Thymus (tissue), 11 donors: ENCODE measurements at regions not wholly inside any gene's neighbourhood (a gene's known extent, or its start where the extent isn't known, plus 50 kb on each side); places are given as distances from the start of the nearest gene placed in this dataset.

Experiments
- DNase-seq, 9 donors: peaks; one replicate each; pipeline ENCODE4 v3.0.0-alpha.2; 2013; ENCODE audit warnings: low spot score in 9 of 9, low read depth in 6 of 9, missing footprints in 1 of 9
- H3K27ac ChIP-seq, 2 donors: one replicate each; pipeline ENCODE4 v1.5.1; 2013; ENCODE audit warnings: control low read depth in 1 of 2, low read depth in 1 of 2, low read length in 1 of 2, mild to moderate bottlenecking in 1 of 2, moderate library complexity in 1 of 2
- H3K27me3 ChIP-seq, 2 donors: one replicate each; pipeline ENCODE4 v1.5.1; 2013; ENCODE audit warnings: low read length in 1 of 2; ENCODE audit not compliant: control insufficient read depth in 2 of 2, insufficient read depth in 1 of 2
- H3K36me3 ChIP-seq, 2 donors: one replicate each; pipeline ENCODE4 v1.5.1; 2013; ENCODE audit warnings: low read length in 1 of 2, mild to moderate bottlenecking in 1 of 2, moderate library complexity in 1 of 2; ENCODE audit not compliant: control insufficient read depth in 2 of 2, insufficient read depth in 2 of 2
- H3K4me1 ChIP-seq, 2 donors: one replicate each; pipeline ENCODE4 v1.5.1; 2013; ENCODE audit warnings: low read length in 2 of 2; ENCODE audit not compliant: control insufficient read depth in 2 of 2, insufficient read depth in 2 of 2
- H3K4me3 ChIP-seq, 2 donors: one replicate each; pipeline ENCODE4 v1.5.1; 2013; ENCODE audit warnings: low read length in 2 of 2, control low read depth in 1 of 2, mild to moderate bottlenecking in 1 of 2
- H3K9me3 ChIP-seq, 2 donors: one replicate each; pipeline ENCODE4 v1.5.1; 2013; ENCODE audit warnings: low read length in 1 of 2, mild to moderate bottlenecking in 1 of 2; ENCODE audit not compliant: control insufficient read depth in 2 of 2, insufficient read depth in 1 of 2
- WGBS: extraction: QIAGEN DNeasy Blood & Tissue Kit; methylation state at CpG from one replicate; pipeline ENCODE4 v1.1.7; 2013; 5-methylcytosine and 5-hydroxymethylcytosine counted together
- donor health status: healthy.

- DNase-seq = no peak
- no peaks in the 10 kb centered on the region for H3K9me3 ChIP-seq
- no peak overlapping the region for H3K4me3 ChIP-seq
- H3K36me3 ChIP-seq = no peaks in the 10 kb centered on the region
- H3K4me1 ChIP-seq = peaks cover 0 to 3% of the 10 kb centered on the region in 2 donors
- WGBS = 97% methylated on average over 5 of the region's 5 CpGs
- no peak overlapping the region for H3K27ac ChIP-seq
- no peaks in the 10 kb centered on the region for H3K27me3 ChIP-seq
Observed at GRCh38 chr16:79914961-79915720, 314.6 kb upstream of the MAF start.

GRCh38 chr16:79912592-79913310, 312.2 kb upstream of the MAF start:
- DNase-seq = no peak
- no peaks in the 10 kb centered on the region for H3K36me3 ChIP-seq
- 97% methylated on average over 7 of the region's 7 CpGs for WGBS
- no peak overlapping the region for H3K27ac ChIP-seq
- H3K27me3 ChIP-seq = no peaks in the 10 kb centered on the region
- H3K4me3 ChIP-seq = no peak overlapping the region
- H3K4me1 ChIP-seq = no peaks in the 10 kb centered on the region
- H3K9me3 ChIP-seq = no peaks in the 10 kb centered on the region

GRCh38 chr16:79911660-79912059, 311.1 kb upstream of the MAF start:
- Histone ChIP-seq H3K4me3 (no peak overlapping the region), H3K9me3 (no peaks in the 10 kb centered on the region), H3K27me3 (no peaks in the 10 kb centered on the region), H3K27ac (no peak overlapping the region), H3K36me3 (no peaks in the 10 kb centered on the region), H3K4me1 (no peaks in the 10 kb centered on the region)
- DNase-seq = no peak
- 93% methylated on average over 2 of the region's 2 CpGs for WGBS

- no peaks in the 10 kb centered on the region for H3K9me3 ChIP-seq
- H3K4me3 ChIP-seq = no peak overlapping the region
- H3K27ac ChIP-seq = peak overlapping the region in 1 of 2 donors; percentile 51
- H3K4me1 ChIP-seq = no peaks in the 10 kb centered on the region
- WGBS = 90% methylated on average over 7 of the region's 7 CpGs
- no peaks in the 10 kb centered on the region for H3K36me3 ChIP-seq
- H3K27me3 ChIP-seq = no peaks in the 10 kb centered on the region
- no peak for DNase-seq
Observed at GRCh38 chr16:79909571-79909970, 309.0 kb upstream of the MAF start.

GRCh38 chr16:79903471-79903870, 302.9 kb upstream of the MAF start:
- Histone ChIP-seq H3K4me3 (no peak overlapping the region), H3K27ac (no peak overlapping the region), H3K9me3 (no peaks in the 10 kb centered on the region), H3K27me3 (no peaks in the 10 kb centered on the region), H3K4me1 (no peaks in the 10 kb centered on the region), H3K36me3 (no peaks in the 10 kb centered on the region)
- DNase-seq = no peak
- 96% methylated on average over 1 of the region's 1 CpG for WGBS

- DNase-seq = no peak
- Histone ChIP-seq H3K9me3 (no peaks in the 10 kb centered on the region), H3K36me3 (no peaks in the 10 kb centered on the region), H3K27ac (no peak overlapping the region), H3K27me3 (no peaks in the 10 kb centered on the region), H3K4me3 (no peak overlapping the region), H3K4me1 (no peaks in the 10 kb centered on the region)
- WGBS = 99% methylated on average over 4 of the region's 4 CpGs
Observed at GRCh38 chr16:79902351-79902750, 301.8 kb upstream of the MAF start.

GRCh38 chr16:79901522-79901921, 301.0 kb upstream of the MAF start:
- WGBS = over 99% methylated on average over 4 of the region's 4 CpGs
- H3K36me3 ChIP-seq = no peaks in the 10 kb centered on the region
- H3K4me1 ChIP-seq = no peaks in the 10 kb centered on the region
- H3K9me3 ChIP-seq = no peaks in the 10 kb centered on the region
- DNase-seq = no peak
- H3K4me3 ChIP-seq = no peak overlapping the region
- no peaks in the 10 kb centered on the region for H3K27me3 ChIP-seq
- H3K27ac ChIP-seq = no peak overlapping the region

GRCh38 chr16:79899716-79900115, 299.2 kb upstream of the MAF start:
- no peaks in the 10 kb centered on the region for H3K4me1 ChIP-seq
- H3K36me3 ChIP-seq = no peaks in the 10 kb centered on the region
- H3K4me3 ChIP-seq = no peak overlapping the region
- no peak overlapping the region for H3K27ac ChIP-seq
- no peaks in the 10 kb centered on the region for H3K27me3 ChIP-seq
- H3K9me3 ChIP-seq = no peaks in the 10 kb centered on the region
- DNase-seq = no peak

- Histone ChIP-seq H3K27me3 (no peaks in the 10 kb centered on the region), H3K4me3 (no peak overlapping the region), H3K36me3 (no peaks in the 10 kb centered on the region), H3K9me3 (no peaks in the 10 kb centered on the region), H3K27ac (no peak overlapping the region), H3K4me1 (no peaks in the 10 kb centered on the region)
- no peak for DNase-seq
- 95% methylated on average over 3 of the region's 3 CpGs for WGBS
Observed at GRCh38 chr16:79899316-79899715, 298.8 kb upstream of the MAF start.
